IMR-90 (cell line): ENCODE measurements at regions not wholly inside any gene's neighbourhood (a gene's known extent, or its start where the extent isn't known, plus 50 kb on each side); places are given as distances from the start of the nearest gene placed in this dataset.

ENCODE experiments used
- ATAC-seq: fragments of 200-7000 bp; cut with Tn5 transposase; 2 replicates; pipeline ENCODE4 v1.9.1; 2020; ENCODE audit warnings: low read depth, mild to moderate bottlenecking, moderate library complexity
- BruUV-seq: library from RNA; stranded (reverse); fragments of 400-500 nt; replicated peaks from 2 replicates; lab custom pipeline; 2021; lab: Mats Ljungman, UMichigan
- CTCF ChIA-PET: fragments of 300-600 bp; formaldehyde crosslinking; extraction: SDS; loops from one replicate; lab custom pipeline; 2021; ENCODE audit warnings: antibody characterized with exemption; lab: Yijun Ruan, JAX
- POLR2A ChIA-PET: fragments of 300-600 bp; sonication (Branson Sonifier 250); formaldehyde crosslinking; loops from one replicate; lab custom pipeline; 2022; ENCODE audit warnings: antibody characterized with exemption; ENCODE audit not compliant: unreplicated experiment; lab: Charles Lee
- DNase-seq: peaks from one replicate; pipeline ENCODE4 v3.0.0; 2013
- H2AFZ ChIP-seq: replicated peaks from 2 replicates; pipeline ENCODE3; 2013; ENCODE audit warnings: low read length, mild to moderate bottlenecking; ENCODE audit not compliant: poor library complexity
- H2AK5ac ChIP-seq: 2 replicates; pipeline ENCODE4 v1.6.1; 2013; ENCODE audit warnings: low read depth, low read length, inconsistent platforms
- H2AK9ac ChIP-seq: replicated peaks from 2 replicates; pipeline ENCODE3; 2013; ENCODE audit warnings: mild to moderate bottlenecking, low read depth, low read length, moderate library complexity; ENCODE audit not compliant: poor library complexity
- H2BK120ac ChIP-seq: 2 replicates; pipeline ENCODE4 v1.6.1; 2013; ENCODE audit warnings: low read depth, low read length, inconsistent platforms
- H2BK15ac ChIP-seq: 3 replicates; pipeline ENCODE4 v1.6.1; 2013; ENCODE audit warnings: low read depth, low read length, inconsistent platforms
- H2BK20ac ChIP-seq: 2 replicates; pipeline ENCODE4 v1.6.1; 2013; ENCODE audit warnings: low read depth, mild to moderate bottlenecking, inconsistent platforms, low read length, moderate library complexity
- H2BK5ac ChIP-seq: 2 replicates; pipeline ENCODE4 v1.6.1; 2013; ENCODE audit warnings: mild to moderate bottlenecking, low read depth, low read length, inconsistent platforms; ENCODE audit not compliant: poor library complexity, severe bottlenecking
- H3K14ac ChIP-seq: replicated peaks from 2 replicates; pipeline ENCODE4 v1.6.1; 2013; ENCODE audit warnings: low read depth, low read length, inconsistent platforms
- H3K18ac ChIP-seq: 2 replicates; pipeline ENCODE4 v1.6.1; 2013; ENCODE audit warnings: low read depth, low read length, control low read depth
- H3K23ac ChIP-seq: 2 replicates; pipeline ENCODE4 v1.6.1; 2013; ENCODE audit warnings: low read depth, low read length, inconsistent platforms
- H3K27ac ChIP-seq: 2 replicates; pipeline ENCODE4 v1.5.1; 2013; ENCODE audit warnings: mild to moderate bottlenecking, control low read depth, low read length; ENCODE audit not compliant: insufficient read depth
- H3K27me3 ChIP-seq: 2 replicates; pipeline ENCODE4 v1.6.1; 2013; ENCODE audit warnings: low read length; ENCODE audit not compliant: control insufficient read depth, insufficient read depth
- H3K36me3 ChIP-seq: 2 replicates; pipeline ENCODE4 v1.6.1; 2013; ENCODE audit warnings: low read length, mixed read lengths; ENCODE audit not compliant: control insufficient read depth, insufficient read depth
- H3K4ac ChIP-seq: 2 replicates; pipeline ENCODE4 v1.6.1; 2013; ENCODE audit warnings: low read depth, low read length, inconsistent platforms
- H3K4me1 ChIP-seq: 2 replicates; pipeline ENCODE4 v1.6.1; 2013; ENCODE audit warnings: low read length, mixed read lengths; ENCODE audit not compliant: control insufficient read depth, insufficient read depth
- H3K4me2 ChIP-seq: 2 replicates; pipeline ENCODE4 v1.6.1; 2013; ENCODE audit warnings: low read depth, mild to moderate bottlenecking, control low read depth, low read length, moderate library complexity
- H3K4me3 ChIP-seq: 2 replicates; pipeline ENCODE4 v1.5.1; 2013; ENCODE audit warnings: low read depth, mild to moderate bottlenecking, control low read depth, low read length, moderate library complexity; ENCODE audit not compliant: insufficient read depth
- H3K56ac ChIP-seq: 2 replicates; pipeline ENCODE4 v1.6.1; 2013; ENCODE audit warnings: low read length, inconsistent platforms; ENCODE audit not compliant: insufficient read depth; ENCODE audit errors: extremely low read depth
- H3K79me1 ChIP-seq, 2 experiments: 2 replicates each; pipeline ENCODE4 v1.6.1; 2013; ENCODE audit warnings: low read length in 2 of 2, inconsistent platforms in 1 of 2, low read depth in 1 of 2
- H3K9ac ChIP-seq: 2 replicates; pipeline ENCODE4 v1.6.1; 2013; ENCODE audit warnings: low read depth, low read length, control low read depth
- H3K9me1 ChIP-seq: 2 replicates; pipeline ENCODE4 v1.6.1; 2013; ENCODE audit warnings: low read length, inconsistent platforms; ENCODE audit not compliant: insufficient read depth
- H3K9me3 ChIP-seq: 2 replicates; pipeline ENCODE4 v1.6.1; 2013; ENCODE audit warnings: low read length; ENCODE audit not compliant: control insufficient read depth, insufficient read depth
- H4K20me1 ChIP-seq: 2 replicates; pipeline ENCODE4 v1.6.1; 2013; ENCODE audit warnings: low read length, inconsistent platforms; ENCODE audit not compliant: insufficient read depth
- H4K5ac ChIP-seq: 2 replicates; pipeline ENCODE4 v1.6.1; 2013; ENCODE audit warnings: mild to moderate bottlenecking, low read depth, low read length, control low read depth
- H4K8ac ChIP-seq, 2 experiments: 2 replicates each; pipeline ENCODE4 v1.6.1; 2013; ENCODE audit warnings: low read depth in 2 of 2, low read length in 2 of 2, control low read depth in 1 of 2, inconsistent platforms in 1 of 2
- H4K91ac ChIP-seq: 2 replicates; pipeline ENCODE4 v1.6.1; 2013; ENCODE audit warnings: low read depth, low read length, inconsistent platforms; ENCODE audit not compliant: insufficient read depth
- BHLHE40 ChIP-seq: fragments of 150-350 bp; IDR thresholded peaks from 2 replicates; pipeline ENCODE4 v1.6.1; 2016; ENCODE audit warnings: mild to moderate bottlenecking, low read depth, low read length
- CHD1 ChIP-seq: IDR thresholded peaks from 2 replicates; pipeline ENCODE4 v1.6.1; 2012; ENCODE audit warnings: low read depth, low read length, improper control_type of control experiment
- FOS ChIP-seq: fragments of 150-350 bp; IDR thresholded peaks from 2 replicates; pipeline ENCODE4 v1.6.1; 2016; ENCODE audit warnings: low read depth, low read length
- WGBS, 2 experiments: methylation state at CpG; one replicate each; pipeline versions ENCODE4 v1.1.5 to v1.1.7; 2013; ENCODE audit warnings: missing lambda C conversion rate in 2 of 2; ENCODE audit not compliant: insufficient read length in 1 of 2; ENCODE audit errors: extremely low coverage in 2 of 2; 5-methylcytosine and 5-hydroxymethylcytosine counted together
- dilution Hi-C: fragments of 300-500 bp; cut with HindIII; formaldehyde crosslinking; loops from one replicate; pipeline ENCODE4 v1.14.3; 2018; ENCODE audit warnings: low sequenced_read_pairs; ENCODE audit not compliant: unreplicated experiment
- in situ Hi-C: fragments of 300-500 bp; cut with MboI; formaldehyde crosslinking; loops from 3 replicates; pipeline ENCODE4 v1.14.3; 2019; ENCODE audit warnings: low sequenced_read_pairs, inconsistent platforms, mixed read lengths
- intact Hi-C: fragments of 100-400 bp; cut with micrococcal nuclease; formaldehyde crosslinking; loops from 2 replicates; pipeline ENCODE4 v1.10.0; 2022

DNA sequence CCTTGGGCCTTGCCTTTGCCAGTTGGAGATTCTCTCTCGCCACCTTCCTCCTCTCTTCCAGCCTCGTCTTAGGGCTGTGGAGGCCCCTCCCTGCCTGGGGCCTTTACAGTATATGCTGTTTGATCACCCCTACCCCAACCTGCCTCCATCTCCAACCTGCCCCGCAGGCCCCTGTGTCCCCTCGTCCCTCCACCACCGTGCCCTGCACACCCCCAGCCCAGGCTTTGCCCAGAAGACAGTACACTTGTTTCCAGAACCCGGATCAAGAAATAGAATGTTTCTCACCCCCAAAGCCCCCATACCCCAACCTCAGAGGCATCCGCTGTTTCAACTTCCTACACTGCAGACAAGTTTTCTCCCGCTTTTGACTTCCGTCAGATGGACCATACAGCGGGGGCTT is 202.3 kb upstream of the C14orf180 start:
- 61% methylated on average over 8 of the region's 10 CpGs; no CpG with 5 or more reads in 1 of the 2 experiments for WGBS, 2 experiments
- DNase-seq (no peak), ATAC-seq (no peak)
- Histone ChIP-seq H2BK20ac (no peak overlapping the region), H3K56ac (no peak overlapping the region), H3K14ac (no peak overlapping the region), H3K18ac (no peak overlapping the region), H4K20me1 (no peaks in the 10 kb centered on the region), H4K91ac (no peak overlapping the region), H3K9ac (no peak overlapping the region), H3K4me2 (no peak overlapping the region), H2BK15ac (no peak overlapping the region), H3K4ac (no peak overlapping the region), H4K5ac (no peak overlapping the region), H3K4me1 (no peaks in the 10 kb centered on the region), H3K36me3 (no peaks in the 10 kb centered on the region), H3K79me1 (no peaks in the 10 kb centered on the region), H3K27me3 (no peaks in the 10 kb centered on the region), H2BK5ac (no peak overlapping the region), H2BK120ac (no peak overlapping the region), H3K23ac (no peak overlapping the region), H3K9me3 (peaks cover 34% of the 10 kb centered on the region), H2AFZ (no peak overlapping the region), H3K9me1 (no peaks in the 10 kb centered on the region), H4K8ac (no peak overlapping the region), H3K27ac (no peak overlapping the region), H2AK5ac (no peak overlapping the region), H2AK9ac (no peak overlapping the region), H3K4me3 (no peak overlapping the region)
- intact Hi-C loops (no loop called here), dilution Hi-C loops (no loop called here), in situ Hi-C loops (no loop called here)
- no TSS peak for BruUV-seq
- TF ChIP-seq CHD1 (no peak), FOS (no peak), BHLHE40 (no peak)
- ChIA-PET CTCF (no interaction called here), POLR2A (no interaction called here)
